Osteoblast (primary cell): ENCODE measurements at regions not wholly inside any gene's neighbourhood (a gene's known extent, or its start where the extent isn't known, plus 50 kb on each side); places are given as distances from the start of the nearest gene placed in this dataset.

Experiments used
- DNase-seq: peaks from one replicate; pipeline ENCODE4 v3.0.0; 2011; ENCODE audit warnings: low spot score, mixed read lengths; ENCODE audit not compliant: insufficient read length; ENCODE audit errors: missing footprints
- H2AFZ ChIP-seq: 2 replicates; pipeline ENCODE4 v1.6.0; 2011; ENCODE audit warnings: mild to moderate bottlenecking, low read length
- H3K27ac ChIP-seq: 2 replicates; pipeline ENCODE4 v1.5.1; 2011; ENCODE audit warnings: mild to moderate bottlenecking, low read depth, low read length, moderate library complexity
- H3K27me3 ChIP-seq: 2 replicates; pipeline ENCODE4 v1.6.0; 2012; ENCODE audit warnings: mild to moderate bottlenecking, control low read depth, inconsistent platforms, low read length, moderate library complexity; ENCODE audit not compliant: insufficient read depth
- H3K36me3 ChIP-seq: 2 replicates; pipeline ENCODE4 v1.5.1; 2011; ENCODE audit warnings: mild to moderate bottlenecking, low read length, control low read depth, moderate library complexity; ENCODE audit not compliant: insufficient read depth
- H3K4me1 ChIP-seq: 2 replicates; pipeline ENCODE4 v1.5.1; 2011; ENCODE audit warnings: mild to moderate bottlenecking, low read length, control low read depth, moderate library complexity; ENCODE audit not compliant: insufficient read depth
- H3K4me2 ChIP-seq: 2 replicates; pipeline ENCODE4 v1.6.0; 2011; ENCODE audit warnings: mild to moderate bottlenecking, low read length; ENCODE audit not compliant: insufficient read depth
- H3K4me3 ChIP-seq: fragments of 200-600 bp; sonication (generic); 3 replicates; pipeline ENCODE4 v1.5.1; 2012; ENCODE audit warnings: mild to moderate bottlenecking, low read length, inconsistent platforms; ENCODE audit not compliant: insufficient read depth
- H3K79me2 ChIP-seq: 2 replicates; pipeline ENCODE4 v1.6.0; 2012; ENCODE audit warnings: mild to moderate bottlenecking, low read length, control low read depth, inconsistent platforms; ENCODE audit not compliant: insufficient read depth
- H3K9me3 ChIP-seq: 2 replicates; pipeline ENCODE4 v1.5.1; 2011; ENCODE audit warnings: low read depth, low read length, control low read depth
- H4K20me1 ChIP-seq: 2 replicates; pipeline ENCODE4 v1.6.0; 2012; ENCODE audit warnings: mild to moderate bottlenecking, low read length, control low read depth; ENCODE audit not compliant: insufficient read depth
- TF ChIP-seq, protein P1 (sequence below): IDR thresholded peaks from 2 replicates; pipeline ENCODE4 v1.5.1; 2011; ENCODE audit warnings: mild to moderate bottlenecking, low read depth, low read length, moderate library complexity; ENCODE audit errors: extremely low read depth

DNA sequence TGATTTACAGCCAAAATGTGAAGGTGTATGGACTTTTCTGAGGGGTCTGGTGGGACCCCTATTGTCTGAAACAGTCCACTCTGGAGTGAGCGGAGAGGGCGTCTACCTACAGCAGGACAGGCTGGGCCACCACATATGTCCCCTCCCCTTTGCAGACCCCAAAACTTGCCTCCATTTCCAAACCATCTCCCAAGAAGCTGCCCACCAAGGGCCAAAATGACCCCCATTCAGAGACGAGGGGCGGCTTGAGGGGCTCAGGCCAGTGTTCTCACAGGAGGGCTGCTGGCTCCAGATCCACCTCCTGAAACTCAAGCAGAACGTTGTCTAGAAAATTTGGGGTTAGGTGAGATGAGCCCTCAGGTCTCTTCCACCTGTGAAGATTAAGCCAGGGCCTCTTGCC, 161.1 kb upstream of the SALL3 start:
- DNase-seq: no peak
- Histone ChIP-seq H3K9me3 (no peaks in the 10 kb centered on the region), H3K4me3 (no peak overlapping the region), H3K27ac (no peak overlapping the region), H3K27me3 (no peaks in the 10 kb centered on the region), H3K79me2 (no peaks in the 10 kb centered on the region), H2AFZ (no peak overlapping the region), H3K4me2 (no peak overlapping the region), H3K36me3 (no peaks in the 10 kb centered on the region), H4K20me1 (no peaks in the 10 kb centered on the region), H3K4me1 (no peaks in the 10 kb centered on the region)
- TF ChIP-seq, protein P1, sequence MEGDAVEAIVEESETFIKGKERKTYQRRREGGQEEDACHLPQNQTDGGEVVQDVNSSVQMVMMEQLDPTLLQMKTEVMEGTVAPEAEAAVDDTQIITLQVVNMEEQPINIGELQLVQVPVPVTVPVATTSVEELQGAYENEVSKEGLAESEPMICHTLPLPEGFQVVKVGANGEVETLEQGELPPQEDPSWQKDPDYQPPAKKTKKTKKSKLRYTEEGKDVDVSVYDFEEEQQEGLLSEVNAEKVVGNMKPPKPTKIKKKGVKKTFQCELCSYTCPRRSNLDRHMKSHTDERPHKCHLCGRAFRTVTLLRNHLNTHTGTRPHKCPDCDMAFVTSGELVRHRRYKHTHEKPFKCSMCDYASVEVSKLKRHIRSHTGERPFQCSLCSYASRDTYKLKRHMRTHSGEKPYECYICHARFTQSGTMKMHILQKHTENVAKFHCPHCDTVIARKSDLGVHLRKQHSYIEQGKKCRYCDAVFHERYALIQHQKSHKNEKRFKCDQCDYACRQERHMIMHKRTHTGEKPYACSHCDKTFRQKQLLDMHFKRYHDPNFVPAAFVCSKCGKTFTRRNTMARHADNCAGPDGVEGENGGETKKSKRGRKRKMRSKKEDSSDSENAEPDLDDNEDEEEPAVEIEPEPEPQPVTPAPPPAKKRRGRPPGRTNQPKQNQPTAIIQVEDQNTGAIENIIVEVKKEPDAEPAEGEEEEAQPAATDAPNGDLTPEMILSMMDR: no peak

- Histone ChIP-seq H3K79me2 (no peaks in the 10 kb centered on the region), H3K36me3 (no peaks in the 10 kb centered on the region), H3K4me3 (no peak overlapping the region), H2AFZ (no peak overlapping the region), H4K20me1 (no peaks in the 10 kb centered on the region), H3K4me1 (no peaks in the 10 kb centered on the region), H3K27ac (no peak overlapping the region), H3K27me3 (no peaks in the 10 kb centered on the region), H3K9me3 (no peaks in the 10 kb centered on the region), H3K4me2 (no peak overlapping the region)
- no peak for DNase-seq
- TF ChIP-seq, protein P1: no peak
Observed at GRCh38 chr18:78818961-78819360, 160.7 kb upstream of the SALL3 start.

DNA sequence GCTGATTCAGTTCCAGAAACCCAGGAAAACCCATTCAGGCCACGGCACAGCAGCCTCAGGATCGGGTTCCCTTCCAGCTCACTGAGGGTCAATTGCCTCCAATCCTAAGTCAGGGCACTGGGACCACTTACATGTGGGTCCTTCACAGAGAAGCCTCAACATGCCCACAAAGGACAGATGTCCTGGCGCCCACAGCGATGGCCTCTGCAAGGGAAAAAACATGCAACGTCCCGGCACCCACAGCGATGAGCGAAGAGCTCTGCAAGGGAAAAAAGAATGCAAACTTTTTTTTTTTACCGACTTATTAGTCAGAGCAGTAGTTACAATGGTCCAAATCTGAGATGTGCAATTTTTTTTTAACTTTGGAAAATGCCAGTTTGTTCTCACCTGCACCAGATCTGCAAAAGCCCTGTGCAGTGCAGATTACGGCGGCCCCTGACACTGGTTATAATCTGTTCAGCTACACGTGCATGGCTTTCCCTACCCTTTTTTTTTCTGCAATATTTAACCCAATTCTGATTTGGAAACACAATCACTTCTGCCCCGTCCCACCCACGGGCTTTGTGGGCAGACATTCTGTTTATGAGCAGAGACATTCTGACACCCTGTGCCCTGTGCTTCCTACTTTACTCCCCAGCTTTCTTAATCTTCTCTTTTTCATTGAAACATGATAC, 159.3 kb upstream of the SALL3 start:
- DNase-seq: no peak
- H4K20me1 ChIP-seq: no peaks in the 10 kb centered on the region
- H3K4me3 ChIP-seq: no peak overlapping the region
- no peaks in the 10 kb centered on the region for H3K9me3 ChIP-seq
- H2AFZ ChIP-seq: no peak overlapping the region
- no peaks in the 10 kb centered on the region for H3K79me2 ChIP-seq
- TF ChIP-seq, protein P1: no peak
- H3K4me2 ChIP-seq: no peak overlapping the region
- H3K27me3 ChIP-seq: no peaks in the 10 kb centered on the region
- H3K27ac ChIP-seq: no peak overlapping the region
- no peaks in the 10 kb centered on the region for H3K36me3 ChIP-seq
- H3K4me1 ChIP-seq: no peaks in the 10 kb centered on the region

GRCh38 chr18:78821396-78821795, 158.2 kb upstream of the SALL3 start:
- Histone ChIP-seq H3K9me3 (no peaks in the 10 kb centered on the region), H4K20me1 (no peaks in the 10 kb centered on the region), H3K79me2 (no peaks in the 10 kb centered on the region), H3K27me3 (no peaks in the 10 kb centered on the region), H3K4me3 (no peak overlapping the region), H3K27ac (no peak overlapping the region), H2AFZ (no peak overlapping the region), H3K4me2 (no peak overlapping the region), H3K36me3 (no peaks in the 10 kb centered on the region), H3K4me1 (no peaks in the 10 kb centered on the region)
- TF ChIP-seq, protein P1: no peak
- no peak for DNase-seq
